GM12891 (cell line): ENCODE measurements at regions not wholly inside any gene's neighbourhood (a gene's known extent, or its start where the extent isn't known, plus 50 kb on each side); places are given as distances from the start of the nearest gene placed in this dataset.

Experiments
- POLR2A ChIP-seq: IDR thresholded peaks from 2 replicates; pipeline ENCODE4 v1.6.1; 2011; ENCODE audit warnings: low read depth, low read length, control low read depth
- POLR2AphosphoS5 ChIP-seq: IDR thresholded peaks from 2 replicates; pipeline ENCODE4 v1.6.1; 2011; ENCODE audit warnings: low read depth, low read length, control low read depth
- SPI1 ChIP-seq: IDR thresholded peaks from 2 replicates; pipeline ENCODE4 v1.6.1; 2011; ENCODE audit warnings: low read depth, low read length, control low read depth
- TAF1 ChIP-seq: IDR thresholded peaks from 2 replicates; pipeline ENCODE4 v1.6.1; 2011; ENCODE audit warnings: low read depth, low read length, control low read depth

- TF ChIP-seq POLR2A, result no peak
- TF ChIP-seq POLR2AphosphoS5, result no peak
- TF ChIP-seq TAF1, result no peak
- no peak for TF ChIP-seq SPI1
Observed at GRCh38 chr6:74780831-74781230, 425.0 kb downstream of the COL12A1 start.
